ENCODE measurements at regions not wholly inside any gene's neighbourhood (a gene's known extent, or its start where the extent isn't known, plus 50 kb on each side); places are given as distances from the start of the nearest gene placed in this dataset.

DNA sequence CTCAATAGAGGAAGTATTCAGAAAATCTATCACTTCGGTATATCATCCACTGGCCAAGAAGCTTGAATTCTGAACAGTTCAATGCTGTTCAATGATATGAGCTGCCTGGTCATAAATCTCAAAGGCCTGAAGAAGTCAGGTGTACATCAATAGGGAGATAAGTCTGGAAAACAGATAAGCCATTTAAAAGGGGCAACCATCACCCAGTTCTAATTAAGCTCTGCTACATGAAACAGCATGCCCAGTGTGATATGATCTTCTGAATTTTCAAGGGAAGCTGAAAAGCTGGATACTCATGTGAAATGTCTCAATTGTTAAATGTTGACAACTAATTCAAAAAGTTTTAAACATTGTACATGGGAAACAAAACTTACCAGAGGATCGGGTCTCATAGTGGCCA, 2020.7 kb upstream of the WWC1 start:
- Histone ChIP-seq H3K36me3 (no peaks in the 10 kb centered on the region), H3K4me3 (no peak overlapping the region), H3K4me1 (ENCODE audit: low read depth) (no peaks in the 10 kb centered on the region), H3K27ac (no peak overlapping the region), H3K27me3 (no peaks in the 10 kb centered on the region), H3K9me3 (ENCODE audit: low read depth) (no peaks in the 10 kb centered on the region)
- no peak for TF ChIP-seq CTCF (IDR thresholded peaks at IDR 0.05; ENCODE audit: low read depth, low read length)
- no peak for DNase-seq (ENCODE audit: low read depth in 1 of 2, low spot score in 1 of 2)

DNA sequence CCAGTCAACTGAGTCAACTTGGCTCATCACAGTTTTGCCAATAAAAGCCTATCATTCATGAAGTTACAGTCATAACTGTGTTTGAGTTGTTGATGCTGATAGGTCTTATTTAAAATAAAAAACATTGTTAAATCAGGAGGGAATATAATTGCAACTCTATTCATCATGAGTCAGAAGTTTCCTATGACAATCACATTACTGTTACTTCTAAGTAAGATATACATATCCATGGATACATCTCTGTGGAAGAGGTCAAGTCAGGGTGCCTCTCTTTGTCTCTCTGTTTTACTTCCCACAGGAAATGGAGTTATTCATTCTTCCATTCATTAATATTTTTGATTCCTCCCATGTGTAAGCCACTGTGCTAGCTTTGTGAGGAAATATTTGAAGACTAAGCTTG, 2015.4 kb upstream of the WWC1 start:
- Histone ChIP-seq H3K4me1 (ENCODE audit: low read depth) (no peaks in the 10 kb centered on the region), H3K4me3 (no peak overlapping the region), H3K27me3 (no peaks in the 10 kb centered on the region), H3K27ac (no peak overlapping the region), H3K36me3 (no peaks in the 10 kb centered on the region), H3K9me3 (ENCODE audit: low read depth) (no peaks in the 10 kb centered on the region)
- DNase-seq (ENCODE audit: low read depth in 1 of 2, low spot score in 1 of 2): no peak
- TF ChIP-seq CTCF (IDR thresholded peaks at IDR 0.05; ENCODE audit: low read depth, low read length): no peak

DNA sequence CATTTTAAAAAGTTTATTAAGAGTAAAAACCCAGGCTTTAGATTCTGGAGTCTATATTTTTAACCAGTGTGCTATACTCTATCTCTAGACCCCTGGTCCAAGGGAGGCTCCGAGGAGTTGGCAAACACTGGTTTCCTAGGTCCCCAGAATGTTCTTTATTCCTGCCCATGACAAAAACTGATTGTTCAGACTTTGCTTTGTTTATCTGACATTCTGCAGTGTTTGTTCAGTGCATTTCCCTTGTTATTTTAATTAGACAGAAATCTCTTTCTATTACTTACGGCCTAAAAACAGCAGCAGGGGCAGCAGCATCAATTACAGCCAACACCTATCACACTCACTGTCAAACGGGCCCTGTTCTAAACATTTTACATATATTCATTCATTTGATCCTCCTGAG, 2011.6 kb upstream of the WWC1 start:
- TF ChIP-seq CTCF (IDR thresholded peaks at IDR 0.05; ENCODE audit: low read depth, low read length): no peak
- H3K9me3 ChIP-seq (ENCODE audit: low read depth): no peaks in the 10 kb centered on the region
- no peaks in the 10 kb centered on the region for H3K4me1 ChIP-seq (ENCODE audit: low read depth)
- no peak overlapping the region for H3K4me3 ChIP-seq
- DNase-seq (ENCODE audit: low read depth in 1 of 2, low spot score in 1 of 2): no peak
- no peak overlapping the region for H3K27ac ChIP-seq
- H3K36me3 ChIP-seq: no peaks in the 10 kb centered on the region
- no peaks in the 10 kb centered on the region for H3K27me3 ChIP-seq

- no peak for TF ChIP-seq CTCF (IDR thresholded peaks at IDR 0.05; ENCODE audit: low read depth, low read length)
Measured at GRCh38 chr5:166281433-166281832, 2010.0 kb upstream of the WWC1 start.

DNA sequence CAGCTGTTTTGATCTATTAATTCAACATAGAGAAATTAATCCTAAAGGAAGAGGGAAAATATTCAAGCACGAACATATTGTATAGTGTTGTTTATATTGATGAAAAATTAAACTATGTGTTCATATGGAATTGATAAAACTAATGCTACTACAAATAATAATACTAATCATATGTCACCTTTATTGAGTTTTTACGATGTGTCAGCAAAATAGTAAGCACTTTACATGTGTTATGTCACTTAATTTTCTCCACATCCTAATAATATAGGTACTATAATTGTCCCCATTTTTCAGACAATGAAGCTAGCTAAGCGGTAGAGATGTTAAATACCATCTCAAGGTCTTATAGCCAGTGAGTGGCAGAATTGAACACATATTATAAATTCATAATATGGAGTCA, 2008.5 kb upstream of the WWC1 start:
- no peak for DNase-seq (ENCODE audit: low read depth in 1 of 2, low spot score in 1 of 2)
- Histone ChIP-seq H3K27ac (no peak overlapping the region), H3K36me3 (no peaks in the 10 kb centered on the region), H3K9me3 (ENCODE audit: low read depth) (no peaks in the 10 kb centered on the region), H3K4me3 (no peak overlapping the region), H3K4me1 (ENCODE audit: low read depth) (no peaks in the 10 kb centered on the region), H3K27me3 (no peaks in the 10 kb centered on the region)
- TF ChIP-seq CTCF (IDR thresholded peaks at IDR 0.05; ENCODE audit: low read depth, low read length): no peak

More at GRCh38 chr5:166281433-166281832, 2010.0 kb upstream of the WWC1 start:
- no peaks in the 10 kb centered on the region for H3K4me1 ChIP-seq (ENCODE audit: low read depth)
- no peaks in the 10 kb centered on the region for H3K36me3 ChIP-seq
- H3K27ac ChIP-seq: no peak overlapping the region
- H3K4me3 ChIP-seq: no peak overlapping the region
- DNase-seq (ENCODE audit: low read depth in 1 of 2, low spot score in 1 of 2): no peak
- no peaks in the 10 kb centered on the region for H3K27me3 ChIP-seq
- H3K9me3 ChIP-seq (ENCODE audit: low read depth): no peaks in the 10 kb centered on the region

- Histone ChIP-seq H3K27ac (no peak overlapping the region), H3K27me3 (no peaks in the 10 kb centered on the region), H3K4me1 (ENCODE audit: low read depth) (no peaks in the 10 kb centered on the region), H3K36me3 (no peaks in the 10 kb centered on the region), H3K4me3 (no peak overlapping the region), H3K9me3 (ENCODE audit: low read depth) (no peaks in the 10 kb centered on the region)
- DNase-seq (ENCODE audit: low read depth in 1 of 2, low spot score in 1 of 2): peak in 1 of 2 donors; percentile 9
- TF ChIP-seq CTCF (IDR thresholded peaks at IDR 0.05; ENCODE audit: low read depth, low read length): no peak
Measured at GRCh38 chr5:166285361-166285760, 2006.1 kb upstream of the WWC1 start.

Data from cardiac muscle cell (in vitro differentiated cells and primary cell).